NCI-H1417 (cell line): ENCODE measurements at regions not wholly inside any gene's neighbourhood (a gene's known extent, or its start where the extent isn't known, plus 50 kb on each side); places are given as distances from the start of the nearest gene placed in this dataset.
"Not testable (repeated sequence)": the region's sequence is repeated elsewhere in the genome, so short reads cannot be mapped to it uniquely, and the experiment has no call there.

Experiments used
- DNase-seq, 3 experiments: peaks; one replicate each; lab custom pipeline; 2025; lab: John Stamatoyannopoulos, UW

DNA sequence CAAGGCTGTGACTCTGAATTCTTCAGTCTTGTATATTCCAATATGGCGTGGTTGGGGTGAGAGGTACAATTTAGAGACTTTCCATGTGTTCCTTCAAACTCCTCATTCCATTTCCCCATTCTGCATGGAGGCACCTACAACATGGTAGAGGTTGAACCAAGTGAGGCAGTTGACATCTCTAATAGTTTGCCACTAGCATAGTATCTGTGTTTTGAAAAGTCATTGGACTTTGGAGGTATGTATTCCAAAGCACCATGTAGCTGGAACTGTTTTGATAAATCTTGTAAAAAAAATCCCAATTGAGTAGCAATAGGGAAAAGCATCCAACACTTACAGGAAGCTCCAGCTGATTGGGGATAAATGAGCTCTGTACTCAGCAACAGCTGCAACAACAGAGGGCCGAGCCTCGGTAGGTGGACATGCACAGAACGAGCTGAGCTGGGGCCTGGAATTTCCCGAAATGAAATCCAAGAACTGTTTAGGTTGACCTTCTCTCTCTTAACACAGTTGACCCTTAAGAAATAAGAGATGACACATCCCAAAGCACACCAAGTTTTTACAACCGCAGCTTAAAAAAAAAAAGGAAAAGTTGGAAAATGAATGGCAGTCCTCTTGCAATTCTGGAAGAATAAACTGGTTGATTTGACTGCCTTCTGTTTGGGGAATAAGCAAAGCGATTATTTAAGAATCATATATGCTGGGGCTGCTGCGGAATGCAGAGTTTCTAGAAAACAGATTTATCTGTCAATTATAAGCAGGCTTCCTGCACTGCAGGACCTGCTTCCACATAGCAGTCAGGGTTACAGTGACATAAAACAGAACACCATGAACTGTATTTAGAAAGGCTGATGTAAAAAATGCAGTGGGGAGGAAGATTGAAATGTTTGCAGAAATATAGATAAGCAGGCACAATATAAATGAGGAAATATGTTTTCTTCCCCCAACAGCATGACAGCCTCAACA is 194.6 kb upstream of the KRR1 start:
- no peak for DNase-seq

DNA sequence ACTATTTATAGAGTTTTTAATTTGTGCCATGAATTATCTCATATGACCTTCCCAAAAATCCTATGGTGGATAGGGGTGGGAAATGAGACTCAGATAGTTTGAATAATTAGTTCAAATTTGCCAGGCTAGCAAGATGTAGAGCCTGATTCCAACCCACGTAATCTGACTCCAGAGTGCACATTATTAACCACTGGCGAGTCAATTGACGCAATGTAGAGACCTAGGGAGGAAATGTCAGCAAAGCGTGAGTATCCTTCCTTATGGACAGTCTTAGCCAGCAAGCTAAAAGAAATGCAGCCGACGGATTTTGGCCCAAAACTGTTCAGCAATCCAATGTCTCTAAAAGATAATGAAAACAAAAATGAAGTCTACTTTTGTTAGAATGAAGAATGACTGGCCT is 193.3 kb upstream of the KRR1 start:
- peak in 1 of 3 experiments; percentile 14 for DNase-seq

DNA sequence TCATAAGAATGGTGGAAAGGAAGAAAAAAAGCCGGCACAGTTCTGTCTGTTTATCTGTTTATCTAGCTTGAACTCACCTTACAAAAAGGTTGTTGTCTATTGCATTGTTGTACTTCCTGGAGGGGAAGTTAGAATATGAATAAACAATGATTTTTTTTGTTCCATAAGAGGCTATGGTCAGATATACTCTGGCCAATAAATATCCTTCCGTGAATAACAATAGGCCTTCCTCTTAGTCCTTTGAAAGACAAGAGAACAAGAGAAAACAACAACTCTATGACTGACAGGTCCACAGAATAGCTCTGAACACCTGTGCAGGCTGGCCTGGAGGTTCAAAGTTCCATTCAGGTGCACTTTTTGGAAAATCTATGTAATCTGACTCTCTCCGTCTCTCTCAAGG is 192.8 kb upstream of the KRR1 start:
- DNase-seq = no peak

DNA sequence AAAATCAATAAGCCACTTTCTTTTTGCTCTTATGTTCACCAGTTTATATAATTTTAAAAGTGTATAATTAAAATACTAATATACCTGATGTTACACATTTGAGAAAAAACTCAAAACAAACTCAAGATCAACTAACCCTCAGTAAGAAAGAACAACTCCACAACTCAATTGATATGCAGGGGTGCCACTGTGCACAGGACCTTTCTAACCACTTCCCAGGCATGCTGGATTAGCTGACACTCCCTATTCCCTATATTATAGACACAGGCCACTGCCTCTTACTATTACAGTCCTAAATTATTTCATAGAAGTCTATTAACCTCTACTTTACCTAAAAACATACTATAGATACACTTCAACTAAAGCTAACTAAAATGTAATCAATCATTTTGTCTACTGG is 191.7 kb upstream of the KRR1 start:
- DNase-seq = no peak

DNA sequence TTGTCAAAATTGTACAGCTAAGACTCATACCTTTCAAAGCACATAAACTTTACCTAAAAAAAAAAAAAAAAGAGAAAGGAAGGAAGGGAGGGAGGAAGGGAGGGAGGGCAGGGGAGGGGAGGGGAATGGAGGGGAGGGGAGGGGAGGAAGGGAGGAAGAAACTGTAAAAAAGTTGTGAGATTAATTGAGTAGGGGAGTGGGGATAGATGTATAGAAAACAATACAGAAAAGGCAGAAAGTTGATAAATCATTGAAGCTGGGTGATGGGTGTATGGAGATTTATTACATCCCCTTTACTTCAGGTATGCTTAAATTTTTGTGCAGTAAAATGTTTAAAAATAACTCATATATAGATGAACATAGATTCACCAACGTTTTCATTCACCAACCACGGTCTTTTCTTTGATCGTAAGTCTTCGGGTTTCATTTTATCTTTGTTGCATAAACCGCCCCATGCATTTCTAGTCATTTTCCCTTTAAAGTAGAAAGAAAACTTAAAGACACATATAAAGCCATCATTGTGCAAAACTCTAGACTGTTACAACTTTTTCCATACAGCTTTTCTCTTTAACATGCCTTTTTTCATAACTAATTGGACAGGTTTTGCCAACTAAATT is 191.2 kb upstream of the KRR1 start:
- DNase-seq = no peak

DNA sequence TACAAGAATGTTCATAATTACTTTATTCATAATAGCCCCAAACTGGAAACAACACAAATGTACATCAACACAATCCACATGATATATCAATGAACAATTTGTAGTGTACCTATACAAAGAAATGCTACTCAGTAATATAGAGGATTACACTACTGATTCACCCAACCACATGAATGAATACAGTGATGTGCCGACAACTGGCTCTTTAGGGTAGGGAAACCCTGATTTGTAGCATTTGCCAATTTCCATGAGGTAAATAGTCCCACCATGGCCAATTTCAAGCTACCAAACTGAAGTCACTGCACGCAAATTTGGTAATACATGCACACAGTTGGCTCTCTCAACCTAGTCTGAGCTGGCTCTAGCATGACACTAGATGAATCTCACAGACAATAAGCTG is 190.4 kb upstream of the KRR1 start:
- no peak for DNase-seq

DNA sequence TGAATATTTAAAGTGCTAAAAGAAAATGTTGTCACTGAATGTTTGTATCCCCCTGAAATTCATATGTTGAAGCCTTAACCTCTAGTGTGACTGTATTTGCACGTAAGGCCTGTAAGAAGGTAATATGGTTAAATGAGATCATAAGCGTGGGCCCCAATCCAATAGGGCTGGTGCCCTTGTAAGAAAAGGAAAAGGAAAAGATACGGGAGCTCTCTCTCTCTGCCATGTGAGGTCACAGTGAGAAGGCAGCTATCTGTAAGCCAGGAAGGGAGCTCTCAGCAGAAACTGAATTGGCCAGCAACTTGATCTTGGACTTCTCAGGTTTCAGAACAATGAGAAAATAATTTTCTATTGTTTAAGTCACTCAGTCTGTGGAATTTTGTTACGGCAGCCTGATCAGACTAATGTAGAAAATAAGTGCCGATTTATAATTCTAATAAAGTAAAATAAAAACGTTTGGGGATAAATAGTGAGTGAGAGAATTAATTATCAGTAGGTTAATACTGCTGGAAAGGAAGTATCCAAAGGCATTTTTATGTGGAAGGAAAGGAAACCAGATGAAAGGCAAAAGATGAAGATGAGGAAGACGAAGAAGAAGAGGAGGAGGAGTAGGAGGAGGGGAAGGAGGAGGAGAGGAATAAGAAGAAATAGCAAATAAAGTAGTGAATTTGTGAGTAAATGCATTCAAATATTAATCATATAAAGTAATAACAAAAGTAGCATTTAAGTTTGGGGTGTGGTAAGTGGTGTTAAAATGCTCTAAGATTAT is 188.5 kb upstream of the KRR1 start:
- DNase-seq = no peak

DNA sequence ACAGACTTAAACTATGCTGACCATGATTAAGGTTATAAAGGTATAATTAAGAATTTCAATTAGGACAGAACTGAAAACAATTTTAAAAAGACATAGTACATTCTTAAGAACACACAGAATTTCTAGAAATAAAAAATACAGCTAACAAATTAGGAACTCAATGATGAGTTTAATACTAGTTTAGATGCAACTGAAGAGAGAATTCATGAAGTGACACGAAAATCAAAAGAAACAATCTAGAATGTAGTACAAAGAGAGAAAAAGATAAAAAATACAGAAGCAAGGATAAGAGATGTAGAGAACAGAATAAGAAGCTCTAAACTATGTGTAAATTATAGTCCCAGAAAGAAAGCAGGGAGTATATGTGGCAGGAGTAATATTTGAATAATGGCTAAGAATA is 187.8 kb upstream of the KRR1 start:
- DNase-seq = no peak

DNA sequence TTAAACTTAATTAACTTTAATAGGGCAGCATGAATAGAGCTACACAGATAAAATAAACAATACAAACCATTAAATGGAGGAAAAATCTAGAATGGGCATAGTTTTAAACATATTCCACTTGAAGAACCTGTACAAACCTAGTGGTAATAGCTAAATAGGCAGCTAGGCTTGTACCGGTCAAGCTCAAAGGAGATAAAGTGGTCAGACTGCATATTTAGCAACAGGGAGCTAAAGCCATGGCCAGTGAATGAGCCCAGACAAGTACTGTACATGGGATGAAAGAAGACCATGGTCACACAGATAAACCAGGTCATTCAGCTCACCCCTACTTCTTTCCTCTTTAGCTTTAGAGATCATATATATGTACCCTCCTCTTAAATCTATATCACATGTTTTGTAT is 186.6 kb upstream of the KRR1 start:
- DNase-seq = peak in 1 of 3 experiments; percentile 57

DNA sequence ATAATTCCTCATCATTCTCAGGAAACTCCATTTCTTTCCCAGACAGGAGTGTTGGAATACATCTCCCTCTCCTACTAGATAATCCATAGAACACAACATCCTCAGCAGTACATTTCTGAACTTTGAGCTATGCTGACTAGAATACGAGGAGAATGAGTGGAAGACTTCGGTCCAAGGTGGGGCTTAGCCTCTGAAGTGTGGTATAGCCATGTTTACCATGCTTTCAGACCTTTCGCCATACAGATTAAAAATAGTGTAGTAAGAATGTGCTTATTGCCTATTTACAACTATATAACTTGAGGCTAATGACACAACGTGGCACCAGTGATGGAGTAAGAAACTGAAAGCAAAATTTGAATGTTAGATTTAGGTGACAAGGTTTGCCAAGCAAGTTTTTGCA is 184.5 kb upstream of the KRR1 start:
- no peak for DNase-seq

DNA sequence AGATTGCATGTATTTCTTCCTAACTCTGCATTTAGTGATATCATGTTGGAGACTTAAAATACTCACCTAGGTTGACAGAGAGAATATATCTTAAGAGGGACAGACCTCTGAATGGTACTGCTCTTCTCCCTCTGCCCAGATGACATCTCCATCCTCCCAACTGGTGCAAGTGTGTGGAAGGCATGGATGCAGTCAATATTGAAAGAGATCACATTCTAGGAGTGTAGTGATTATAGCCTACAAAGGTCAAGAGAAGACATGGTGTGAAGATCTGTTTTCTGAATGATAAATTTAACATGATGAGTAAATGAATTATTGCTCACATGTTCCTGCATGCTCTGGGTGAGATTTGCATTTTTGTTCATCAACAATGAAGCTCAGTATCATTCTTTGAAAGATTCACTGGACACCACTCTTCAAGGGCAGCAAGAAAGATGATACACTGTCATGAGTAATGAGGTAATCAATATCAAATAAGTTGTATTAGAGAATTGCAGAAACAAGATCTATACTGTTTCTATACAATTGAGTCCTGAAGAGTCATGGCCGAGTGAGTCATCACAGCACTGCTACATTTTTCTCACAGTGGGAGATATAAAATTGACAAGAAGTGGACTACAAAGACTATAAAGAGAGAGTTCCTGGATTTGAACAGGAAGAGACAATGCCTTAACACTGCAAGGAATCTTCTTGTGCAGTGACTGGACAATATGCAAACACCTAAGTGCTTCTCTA is 183.3 kb upstream of the KRR1 start:
- no peak for DNase-seq

DNA sequence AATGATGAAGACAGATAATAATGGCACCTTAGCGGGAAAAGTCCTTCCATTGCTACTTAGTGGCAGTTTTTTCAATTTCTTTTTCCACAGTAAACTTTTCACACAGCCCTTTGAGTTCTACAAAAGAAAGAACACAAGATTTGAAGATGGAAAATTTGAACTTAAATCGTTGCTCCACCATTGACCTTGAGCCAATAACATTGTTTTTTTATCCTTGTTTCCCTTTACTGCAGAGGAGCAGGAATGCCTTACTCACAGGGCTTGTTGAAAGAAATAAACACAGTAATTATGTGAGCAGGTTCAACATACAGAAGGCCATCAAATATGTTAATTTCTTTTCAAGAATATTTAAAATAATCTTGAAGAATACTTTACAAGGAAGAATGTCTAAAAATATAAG is 181.5 kb upstream of the KRR1 start:
- no peak for DNase-seq

DNA sequence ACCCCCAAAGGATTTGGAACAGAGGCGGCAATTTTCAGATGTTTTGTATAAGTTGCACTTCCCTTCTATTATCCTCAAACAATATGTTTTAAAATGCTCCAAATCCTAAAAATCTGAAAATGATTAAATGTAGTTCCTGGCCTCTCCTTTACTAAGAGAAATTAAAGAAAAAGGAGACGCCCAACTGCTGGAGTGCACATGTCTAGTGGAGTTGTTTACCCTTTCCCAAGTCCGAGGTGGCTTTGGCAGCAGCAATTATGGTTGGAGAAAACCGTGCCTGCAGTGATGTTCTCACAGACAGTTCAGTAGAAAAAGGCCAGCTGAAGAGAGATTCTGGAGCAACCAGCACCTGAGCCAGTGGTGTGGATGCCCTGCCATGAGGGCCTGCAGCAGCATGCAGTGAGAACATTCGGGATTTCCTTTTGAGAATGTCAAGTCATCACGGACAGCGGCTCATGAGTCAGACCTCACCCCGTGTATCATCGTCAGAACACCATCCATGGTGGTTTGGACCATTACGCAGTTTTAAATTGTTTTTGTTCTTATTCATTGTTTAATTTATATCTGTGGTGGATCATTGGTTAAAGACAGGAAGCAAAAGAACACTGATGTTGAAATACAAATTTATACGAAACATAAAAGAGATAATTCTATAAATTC is 179.0 kb upstream of the KRR1 start:
- DNase-seq = no peak

DNA sequence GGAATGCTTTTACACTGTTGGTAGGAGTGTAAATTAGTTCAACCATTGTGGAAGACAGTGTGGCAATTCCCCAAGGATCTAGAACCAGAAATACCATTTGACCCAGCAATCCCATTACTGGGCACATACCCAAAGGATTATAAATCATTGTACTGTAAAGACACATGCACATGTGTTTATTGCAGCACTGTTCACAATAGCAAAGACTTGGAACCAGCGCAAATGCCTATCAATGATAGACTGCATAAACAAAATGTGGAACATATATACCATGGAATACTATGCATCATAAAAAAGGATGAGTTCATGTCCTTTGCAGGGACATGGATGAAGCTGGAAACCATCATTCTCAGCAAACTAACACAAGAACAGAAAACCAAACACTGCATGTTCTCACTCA is 174.8 kb upstream of the KRR1 start:
- DNase-seq = not testable (repeated sequence)

DNA sequence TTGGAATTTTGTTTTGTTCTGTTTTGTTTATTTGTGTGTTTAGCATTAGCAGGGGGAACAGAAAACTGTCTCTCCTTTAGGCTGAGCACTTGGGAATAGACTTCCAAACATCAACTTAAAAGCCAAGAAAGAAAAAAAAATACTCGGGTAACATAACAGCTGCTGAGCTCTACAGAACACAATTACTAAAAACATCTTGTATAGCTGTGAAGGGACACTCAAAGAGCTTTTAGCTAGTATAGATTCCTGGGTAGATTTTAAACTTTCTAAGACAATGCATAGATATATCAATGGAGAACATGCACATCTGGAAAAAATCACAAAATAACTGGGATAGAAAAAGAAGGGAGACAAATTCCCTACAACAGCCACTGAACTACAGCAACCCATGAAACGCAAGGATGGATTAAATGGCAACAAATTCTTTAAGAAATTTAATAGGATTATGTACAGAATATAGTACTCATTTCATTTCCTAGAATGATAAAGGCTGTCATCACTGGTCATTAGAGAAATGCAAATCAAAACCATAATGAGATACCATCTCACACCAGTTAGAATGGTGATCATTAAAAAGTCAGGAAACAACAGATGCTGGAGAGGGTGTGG is 174.3 kb upstream of the KRR1 start:
- DNase-seq = no peak

DNA sequence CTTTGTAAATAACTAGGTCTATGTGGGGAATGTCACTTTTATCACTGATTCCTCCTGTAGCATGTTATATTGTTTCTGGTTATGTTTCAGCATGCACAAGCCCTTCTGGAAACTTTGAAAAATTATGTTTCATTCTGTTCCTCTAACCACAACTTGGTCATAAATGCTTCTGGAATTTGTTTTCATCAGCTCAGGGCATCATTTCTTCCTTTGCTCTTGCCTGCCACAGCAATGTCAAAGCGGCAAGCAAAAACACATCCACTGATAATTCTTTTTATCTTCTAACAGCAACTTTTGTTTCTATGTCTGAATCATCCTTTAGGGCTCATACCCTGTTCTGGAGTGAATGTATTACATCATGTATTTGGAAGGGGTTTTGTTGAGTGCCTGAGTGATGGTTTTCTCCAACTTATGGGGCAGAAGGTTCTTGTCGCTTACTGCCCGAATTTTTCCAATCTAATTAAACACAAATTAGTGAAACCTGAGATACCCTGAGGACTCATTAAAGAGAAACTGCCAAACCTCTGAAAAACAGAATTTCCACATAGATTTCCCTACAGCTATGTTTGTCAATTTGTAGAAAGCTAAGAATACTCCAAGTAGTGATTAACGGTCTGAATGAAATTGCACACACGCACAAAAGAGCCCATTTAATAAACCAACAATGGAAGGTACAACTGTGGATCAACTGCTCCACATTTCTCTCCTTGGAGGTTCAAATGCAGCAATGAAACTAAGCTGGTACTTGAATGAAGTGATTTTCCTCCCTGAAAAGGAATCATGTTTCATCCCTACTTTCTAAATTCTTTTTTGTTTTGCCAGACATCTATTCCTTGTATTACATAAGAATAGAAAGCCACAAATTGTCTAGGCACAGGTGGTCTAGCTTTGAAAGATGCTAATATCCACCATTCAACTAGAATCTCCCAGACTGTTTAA is 173.5 kb upstream of the KRR1 start:
- DNase-seq = peak in 1 of 3 experiments; percentile 19

DNA sequence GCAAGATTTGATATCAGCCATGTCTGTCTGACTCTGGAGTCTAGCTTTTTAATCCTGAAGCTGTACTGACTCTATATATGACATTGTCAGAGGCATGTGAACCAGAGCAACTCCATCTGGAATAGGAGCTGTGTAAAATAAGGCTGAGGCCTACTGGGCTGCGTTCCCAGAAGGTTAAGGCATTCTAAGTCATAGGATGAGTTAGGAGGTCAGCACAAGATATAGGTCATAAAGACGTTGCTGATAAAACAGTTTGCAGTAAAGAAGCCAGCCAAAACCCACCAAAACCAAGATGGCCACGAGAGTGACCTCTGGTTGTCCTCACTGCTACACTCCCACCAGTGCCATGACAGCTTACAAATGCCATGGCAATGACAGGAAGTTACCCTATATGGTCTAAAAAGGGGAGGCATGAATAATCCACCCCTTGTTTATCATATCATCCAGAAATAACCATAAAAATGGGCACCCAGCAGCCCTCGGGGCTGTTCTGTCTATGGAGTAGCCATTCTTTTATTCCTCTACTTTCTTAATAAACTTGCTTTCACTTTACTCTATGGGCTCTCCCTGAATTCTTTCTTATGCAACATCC is 172.7 kb upstream of the KRR1 start:
- not testable (repeated sequence) for DNase-seq

DNA sequence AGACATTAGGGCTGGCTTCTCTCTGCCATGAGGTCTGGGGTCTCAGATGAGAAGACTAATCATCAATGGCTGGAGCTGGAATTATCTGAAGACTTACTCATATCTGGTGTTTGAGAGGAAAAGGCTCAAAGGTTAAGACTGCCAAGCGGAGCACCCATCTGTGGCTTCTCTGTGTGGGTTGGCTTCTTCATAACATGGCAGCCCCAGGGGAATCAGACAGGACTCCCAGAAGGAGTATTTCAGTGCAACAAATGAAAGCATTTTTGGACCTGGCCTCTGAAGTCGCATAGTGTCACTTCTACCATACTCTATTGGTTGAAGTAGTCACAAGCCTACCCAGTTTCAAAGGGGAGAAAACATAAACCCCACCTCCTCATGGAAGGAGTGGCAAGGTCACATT is 171.8 kb upstream of the KRR1 start:
- no peak for DNase-seq

DNA sequence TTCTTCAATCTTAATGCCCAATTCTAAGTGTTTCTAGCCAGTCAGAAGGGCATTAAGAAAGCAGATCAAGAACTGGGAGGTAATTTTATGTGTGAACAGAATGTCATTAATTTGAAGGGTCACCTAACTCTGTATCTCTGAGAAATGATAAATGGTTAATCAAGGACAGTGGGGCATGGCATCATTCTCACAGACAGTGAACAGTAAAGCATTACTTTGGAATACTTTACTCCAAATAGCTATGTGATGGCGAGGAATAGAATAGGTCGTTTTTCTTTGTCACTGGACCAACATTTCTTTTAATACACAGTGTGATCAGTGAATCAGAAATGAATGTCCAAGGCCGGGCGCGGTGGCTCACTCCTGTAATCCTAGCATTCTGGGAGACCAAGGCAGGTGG is 166.1 kb upstream of the KRR1 start:
- DNase-seq = no peak

DNA sequence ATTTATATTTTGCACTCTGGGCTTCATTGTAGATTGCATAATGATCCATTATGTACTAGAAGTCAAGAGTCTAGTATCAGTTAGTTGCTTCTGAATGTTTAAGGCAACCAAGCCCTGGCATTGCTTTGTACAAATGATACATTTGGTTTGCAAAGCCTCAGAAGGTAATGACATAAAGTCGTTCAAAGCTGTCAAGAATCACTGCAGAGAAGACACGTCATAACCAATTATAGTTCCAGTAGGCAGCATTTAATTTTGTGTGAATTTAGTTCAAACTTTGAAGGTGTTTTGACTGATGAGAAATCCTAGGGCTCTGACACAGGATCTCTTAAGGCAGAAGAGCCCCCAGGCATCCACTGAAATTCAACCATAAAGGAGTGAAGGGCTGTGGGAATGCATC is 163.0 kb upstream of the KRR1 start:
- no peak for DNase-seq
